ENCODE measurements at regions not wholly inside any gene's neighbourhood (a gene's known extent, or its start where the extent isn't known, plus 50 kb on each side); places are given as distances from the start of the nearest gene placed in this dataset.

DNA sequence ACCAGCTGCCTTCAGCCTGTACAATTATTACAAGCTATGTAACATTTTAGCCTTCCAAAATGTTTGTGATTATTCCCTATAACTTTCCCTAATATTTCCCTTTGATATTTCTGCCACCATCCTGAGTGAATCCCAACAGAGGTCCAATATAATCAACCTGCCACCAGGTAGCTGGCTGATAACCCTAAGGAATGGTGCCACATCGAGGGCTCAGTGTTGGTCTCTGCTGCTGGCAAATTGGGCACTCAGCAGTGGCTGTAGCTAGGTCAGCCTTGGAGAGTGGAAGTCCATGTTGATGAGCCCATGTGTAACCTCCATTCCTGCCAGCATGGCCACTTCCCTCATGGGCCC, 121.2 kb downstream of the ZNF280B start:
- Histone ChIP-seq H3K9me3 (peaks cover 0 to under 1% (median 0%) of the 10 kb centered on the region in 4 donors), H3K4me3 (no peak overlapping the region), H3K36me3 (no peaks in the 10 kb centered on the region), H3K27me3 (no peaks in the 10 kb centered on the region), H3K27ac (no peak overlapping the region), H3K4me1 (no peaks in the 10 kb centered on the region)
- no peak for DNase-seq
- 41 to 67% methylated on average over 1 of the region's 1 CpG for WGBS, 2 donors
- ATAC-seq (ENCODE audit: low FRiP score in 2 of 2): no peak
- TF ChIP-seq POLR2A (IDR thresholded peaks at IDR 0.05) (no peak), EP300 (IDR thresholded peaks at IDR 0.05) (no peak), POLR2AphosphoS5 (IDR thresholded peaks at IDR 0.05) (no peak)
- TF ChIP-seq, protein P1, sequence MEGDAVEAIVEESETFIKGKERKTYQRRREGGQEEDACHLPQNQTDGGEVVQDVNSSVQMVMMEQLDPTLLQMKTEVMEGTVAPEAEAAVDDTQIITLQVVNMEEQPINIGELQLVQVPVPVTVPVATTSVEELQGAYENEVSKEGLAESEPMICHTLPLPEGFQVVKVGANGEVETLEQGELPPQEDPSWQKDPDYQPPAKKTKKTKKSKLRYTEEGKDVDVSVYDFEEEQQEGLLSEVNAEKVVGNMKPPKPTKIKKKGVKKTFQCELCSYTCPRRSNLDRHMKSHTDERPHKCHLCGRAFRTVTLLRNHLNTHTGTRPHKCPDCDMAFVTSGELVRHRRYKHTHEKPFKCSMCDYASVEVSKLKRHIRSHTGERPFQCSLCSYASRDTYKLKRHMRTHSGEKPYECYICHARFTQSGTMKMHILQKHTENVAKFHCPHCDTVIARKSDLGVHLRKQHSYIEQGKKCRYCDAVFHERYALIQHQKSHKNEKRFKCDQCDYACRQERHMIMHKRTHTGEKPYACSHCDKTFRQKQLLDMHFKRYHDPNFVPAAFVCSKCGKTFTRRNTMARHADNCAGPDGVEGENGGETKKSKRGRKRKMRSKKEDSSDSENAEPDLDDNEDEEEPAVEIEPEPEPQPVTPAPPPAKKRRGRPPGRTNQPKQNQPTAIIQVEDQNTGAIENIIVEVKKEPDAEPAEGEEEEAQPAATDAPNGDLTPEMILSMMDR (IDR thresholded peaks at IDR 0.05): no peak

GRCh38 chr22:22388090-22388489, 120.5 kb downstream of the ZNF280B start:
- Histone ChIP-seq H3K36me3 (no peaks in the 10 kb centered on the region), H3K27me3 (no peaks in the 10 kb centered on the region), H3K9me3 (peaks cover 0 to 6% (median 0%) of the 10 kb centered on the region in 4 donors), H3K4me1 (no peaks in the 10 kb centered on the region), H3K27ac (no peak overlapping the region), H3K4me3 (no peak overlapping the region)
- TF ChIP-seq, protein P1 (IDR thresholded peaks at IDR 0.05): no peak
- no peak for TF ChIP-seq POLR2AphosphoS5 (IDR thresholded peaks at IDR 0.05)
- TF ChIP-seq POLR2A (IDR thresholded peaks at IDR 0.05): no peak
- TF ChIP-seq EP300 (IDR thresholded peaks at IDR 0.05): no peak
- WGBS, 2 donors: 76 to 78% methylated on average over 3 to 5 of the region's 5 CpGs
- ATAC-seq (ENCODE audit: low FRiP score in 2 of 2) (no peak), DNase-seq (no peak)

DNA sequence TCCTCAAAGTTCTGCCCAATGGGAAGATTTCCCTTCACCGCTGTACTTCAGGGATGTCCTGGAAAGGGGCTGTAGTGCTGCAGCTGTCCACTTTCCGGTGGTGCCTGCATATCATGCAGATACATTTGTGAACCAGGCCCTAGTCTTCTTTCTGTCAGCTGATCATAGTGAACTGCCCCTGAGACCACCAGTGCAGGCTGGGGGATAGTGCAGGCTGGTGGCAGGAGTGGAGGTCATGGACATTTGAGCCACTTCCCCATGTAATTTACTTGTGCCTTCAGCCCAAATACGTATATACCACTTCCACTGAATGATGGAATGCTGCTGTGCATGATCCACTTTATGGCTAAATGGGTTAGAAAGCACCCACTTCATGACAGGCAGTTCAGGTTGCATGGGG, 120.0 kb downstream of the ZNF280B start:
- Histone ChIP-seq H3K9me3 (peaks cover 0 to 6% (median 0%) of the 10 kb centered on the region in 4 donors), H3K27ac (no peak overlapping the region), H3K27me3 (no peaks in the 10 kb centered on the region), H3K4me3 (no peak overlapping the region), H3K36me3 (no peaks in the 10 kb centered on the region), H3K4me1 (no peaks in the 10 kb centered on the region)
- whole genome bisulfite sequencing, 2 donors: 93 to 100% methylated on average over 2 to 3 of the region's 3 CpGs
- DNase-seq (no peak), ATAC-seq (ENCODE audit: low FRiP score in 2 of 2) (no peak)
- TF ChIP-seq POLR2AphosphoS5 (IDR thresholded peaks at IDR 0.05) (no peak), EP300 (IDR thresholded peaks at IDR 0.05) (no peak), POLR2A (IDR thresholded peaks at IDR 0.05) (no peak)
- TF ChIP-seq, protein P1 (IDR thresholded peaks at IDR 0.05): no peak

DNA sequence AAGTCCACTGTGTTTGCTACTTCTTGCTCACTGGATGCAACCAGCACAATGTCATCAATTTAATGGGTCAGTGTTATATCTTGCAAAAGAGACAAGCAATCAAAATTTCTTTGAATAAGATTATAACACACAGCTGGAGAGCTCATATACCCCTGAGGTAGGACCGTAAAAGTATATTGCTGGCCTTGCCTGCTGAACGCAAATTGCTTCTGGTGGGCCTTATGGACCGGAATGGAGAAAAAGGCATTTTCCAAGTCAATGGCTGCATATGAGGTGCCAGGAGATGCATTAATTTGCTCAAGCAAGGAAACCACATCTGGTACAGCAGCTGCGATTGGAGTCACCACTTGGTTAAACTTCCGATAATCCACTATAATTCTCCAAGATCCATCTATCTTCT, 119.1 kb downstream of the ZNF280B start:
- ATAC-seq (ENCODE audit: low FRiP score in 2 of 2): no peak

DNA sequence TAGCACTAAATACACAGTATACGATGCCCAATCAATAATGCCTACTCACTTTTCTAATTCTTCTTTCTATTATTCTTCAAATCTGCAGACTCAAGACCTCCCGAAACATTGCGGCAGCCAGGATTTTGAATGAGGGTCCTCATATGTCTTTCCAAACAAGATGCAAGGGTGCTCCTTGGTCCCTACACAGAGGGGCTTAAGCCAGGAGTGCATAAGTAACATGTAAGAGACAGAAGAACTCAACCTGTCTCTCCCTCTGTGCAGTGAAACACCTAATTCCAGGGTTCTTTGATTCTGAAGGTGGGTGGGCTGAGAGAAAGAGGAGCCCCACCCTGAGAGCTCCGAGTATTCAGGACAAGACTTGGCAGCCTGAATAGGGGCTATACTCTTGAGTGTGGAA, 117.6 kb downstream of the ZNF280B start:
- 89 to 93% methylated on average over 4 of the region's 4 CpGs for WGBS, 2 donors
- H3K27me3 ChIP-seq: no peaks in the 10 kb centered on the region
- DNase-seq (no peak), ATAC-seq (ENCODE audit: low FRiP score in 2 of 2) (no peak)
- TF ChIP-seq POLR2A (IDR thresholded peaks at IDR 0.05) (no peak), EP300 (IDR thresholded peaks at IDR 0.05) (no peak)
- TF ChIP-seq, protein P1 (IDR thresholded peaks at IDR 0.05): no peak
- H3K27ac ChIP-seq: no peak overlapping the region
- no peak overlapping the region for H3K4me3 ChIP-seq
- H3K4me1 ChIP-seq: no peaks in the 10 kb centered on the region
- no peaks in the 10 kb centered on the region for H3K36me3 ChIP-seq
- H3K9me3 ChIP-seq: peaks cover 0 to 6% (median 2%) of the 10 kb centered on the region in 4 donors

More for the DNA sequence above, 119.1 kb downstream of the ZNF280B start:
- Histone ChIP-seq H3K36me3 (no peaks in the 10 kb centered on the region), H3K27ac (no peak overlapping the region), H3K4me1 (no peaks in the 10 kb centered on the region), H3K9me3 (peaks cover 0 to 6% (median 2%) of the 10 kb centered on the region in 4 donors), H3K4me3 (no peak overlapping the region), H3K27me3 (no peaks in the 10 kb centered on the region)
- 93 to 97% methylated on average over 5 of the region's 5 CpGs for WGBS, 2 donors
- TF ChIP-seq, protein P1 (IDR thresholded peaks at IDR 0.05): no peak
- TF ChIP-seq POLR2A (IDR thresholded peaks at IDR 0.05): no peak
- no peak for TF ChIP-seq EP300 (IDR thresholded peaks at IDR 0.05)
- no peak for TF ChIP-seq POLR2AphosphoS5 (IDR thresholded peaks at IDR 0.05)
- no peak for DNase-seq

Data from upper lobe of left lung (tissue), 6 donors.